B cell (primary cell): ENCODE measurements at regions not wholly inside any gene's neighbourhood (a gene's known extent, or its start where the extent isn't known, plus 50 kb on each side); places are given as distances from the start of the nearest gene placed in this dataset.

ENCODE experiments used
- ATAC-seq: fragments of 200-7000 bp; cut with Tn5 transposase; one replicate; pipeline ENCODE4 v1.10.0; 2021; ENCODE audit warnings: low read depth, mild to moderate bottlenecking, moderate number of reproducible peaks, moderate library complexity
- CTCF ChIA-PET: fragments of 350-600 bp; sonication (Branson Sonifier 250); formaldehyde crosslinking; loops from one replicate; lab custom pipeline; 2021; ENCODE audit warnings: antibody characterized with exemption, inconsistent platforms; lab: Charles Lee
- POLR2A ChIA-PET: fragments of 350-600 bp; sonication (Branson Sonifier 250); formaldehyde crosslinking; loops from one replicate; lab custom pipeline; 2021; ENCODE audit warnings: antibody characterized with exemption; lab: Charles Lee
- DNase-seq: peaks from one replicate; pipeline ENCODE4 v3.0.0; 2013
- H2AFZ ChIP-seq: 2 replicates; pipeline ENCODE4 v1.6.1; 2012; ENCODE audit warnings: mild to moderate bottlenecking, low read depth, low read length; ENCODE audit not compliant: insufficient read depth, poor library complexity, severe bottlenecking
- H3K27ac ChIP-seq, 2 donors: 1 replicate in 1 of 2; 2 replicates in 1 of 2; pipeline ENCODE4 v1.5.1; 2012 to 2013; ENCODE audit warnings: low read length in 2 of 2, mild to moderate bottlenecking in 2 of 2, moderate library complexity in 1 of 2
- H3K27me3 ChIP-seq, 4 experiments: fragments of 200-600 bp in 1 of 4; sonication (generic) in 1 of 4; replicated peaks in 1 of 4; 1 replicate in 2 of 4; 2 replicates in 2 of 4; pipeline versions ENCODE4 v1.6.1 to v1.7.0; 2013 to 2016; ENCODE audit warnings: low read length in 3 of 4, mild to moderate bottlenecking in 2 of 4, mixed read lengths in 1 of 4, moderate library complexity in 1 of 4; ENCODE audit not compliant: insufficient read depth in 4 of 4, control insufficient read depth in 3 of 4; ENCODE audit errors: control extremely low read depth in 1 of 4
- H3K36me3 ChIP-seq, 2 experiments: replicated peaks in 1 of 2; 1 replicate in 1 of 2; 2 replicates in 1 of 2; pipeline versions ENCODE4 v1.6.1 to v1.7.1; 2013; ENCODE audit warnings: low read length in 1 of 2; ENCODE audit not compliant: insufficient read depth in 2 of 2, control insufficient read depth in 1 of 2; ENCODE audit errors: control extremely low read depth in 1 of 2, extremely low read depth in 1 of 2
- H3K4me1 ChIP-seq, 2 donors: fragments of 200-600 bp in 1 of 2; sonication (generic) in 1 of 2; 1 replicate in 1 of 2; 2 replicates in 1 of 2; pipeline versions ENCODE4 v1.5.1 to v1.6.1; 2013 to 2017; ENCODE audit warnings: low read length in 2 of 2; ENCODE audit not compliant: control insufficient read depth in 2 of 2, insufficient read depth in 2 of 2
- H3K4me2 ChIP-seq: replicated peaks from 2 replicates; pipeline ENCODE3; 2012; ENCODE audit warnings: mild to moderate bottlenecking, low read depth, low read length; ENCODE audit not compliant: poor library complexity, severe bottlenecking
- H3K4me3 ChIP-seq, 5 experiments: fragments of 200-600 bp in 1 of 5; sonication (generic) in 1 of 5; 1 replicate in 3 of 5; 2 replicates in 2 of 5; pipeline versions ENCODE4 v1.5.1 to v1.7.0; 2011 to 2016; ENCODE audit warnings: low read length in 4 of 5, mild to moderate bottlenecking in 4 of 5, low read depth in 2 of 5, control low read depth in 1 of 5, moderate library complexity in 1 of 5; ENCODE audit not compliant: insufficient read depth in 1 of 5; ENCODE audit errors: control extremely low read depth in 1 of 5, extremely low read depth in 1 of 5
- H3K79me2 ChIP-seq: fragments of 200-600 bp; sonication (generic); one replicate; pipeline ENCODE4 v1.6.0; 2016; ENCODE audit warnings: low read length; ENCODE audit not compliant: control insufficient read depth, insufficient read depth
- H3K9ac ChIP-seq: fragments of 200-600 bp; sonication (generic); 2 replicates; pipeline ENCODE4 v1.6.1; 2017; ENCODE audit warnings: mild to moderate bottlenecking, low read length, moderate library complexity
- H3K9me3 ChIP-seq, 3 donors: one replicate each; pipeline versions ENCODE4 v1.6.1 to v1.7.1; 2013; ENCODE audit warnings: low read length in 2 of 3; ENCODE audit not compliant: control insufficient read depth in 2 of 3, insufficient read depth in 1 of 3; ENCODE audit errors: control extremely low read depth in 1 of 3
- H4K20me1 ChIP-seq: 2 replicates; pipeline ENCODE4 v1.6.0; 2012; ENCODE audit warnings: mild to moderate bottlenecking, low read length; ENCODE audit not compliant: insufficient read depth, control insufficient read depth, poor library complexity, severe bottlenecking
- H3K27ac Mint-ChIP-seq: one replicate; pipeline ENCODE4 v1.8.0; 2021; ENCODE audit warnings: mixed read lengths
- H3K27me3 Mint-ChIP-seq: one replicate; pipeline ENCODE4 v1.8.0; 2021; ENCODE audit warnings: mixed read lengths
- H3K4me1 Mint-ChIP-seq: one replicate; pipeline ENCODE4 v1.8.0; 2021; ENCODE audit warnings: mixed read lengths
- H3K4me3 Mint-ChIP-seq: one replicate; pipeline ENCODE4 v1.8.0; 2021; ENCODE audit warnings: mixed read lengths
- H3K9me3 Mint-ChIP-seq: one replicate; pipeline ENCODE4 v1.8.0; 2022; ENCODE audit warnings: mixed read lengths; ENCODE audit not compliant: insufficient read depth
- CTCF ChIP-seq: fragments of 200-600 bp; IDR thresholded peaks from one replicate; pipeline ENCODE4 v1.8.0; 2022; ENCODE audit warnings: antibody characterized with exemption, mild to moderate bottlenecking
- EZH2 ChIP-seq: IDR thresholded peaks from 2 replicates; pipeline ENCODE4 v1.6.1; 2012; ENCODE audit warnings: borderline replicate concordance, low read depth, mild to moderate bottlenecking, moderate library complexity, low read length; ENCODE audit not compliant: insufficient read depth, poor library complexity, severe bottlenecking
- WGBS: methylation state at CpG from one replicate; pipeline ENCODE4 v1.1.5; 2013; ENCODE audit warnings: missing lambda C conversion rate; ENCODE audit not compliant: insufficient coverage; 5-methylcytosine and 5-hydroxymethylcytosine counted together
- intact Hi-C: fragments of 100-400 bp; cut with micrococcal nuclease; formaldehyde crosslinking; loops from one replicate; pipeline ENCODE4 v1.10.0; 2022

GRCh38 chr1:222973561-222973960 is 158.7 kb downstream of the DISP1 start:
- Histone ChIP-seq H2AFZ (no peak overlapping the region), H3K9ac (no peak overlapping the region), H4K20me1 (no peaks in the 10 kb centered on the region), H3K4me1 (no peaks in the 10 kb centered on the region), H3K27me3 (no peaks in the 10 kb centered on the region), H3K27ac (no peak overlapping the region), H3K9me3 (no peaks in the 10 kb centered on the region), H3K36me3 (peaks cover 0 to 3% of the 10 kb centered on the region in 2 experiments), H3K4me3 (no peak overlapping the region), H3K4me2 (no peak overlapping the region), H3K79me2 (no peaks in the 10 kb centered on the region)
- ATAC-seq (no peak), DNase-seq (no peak)
- Mint-ChIP-seq H3K9me3 (no peaks in the 10 kb centered on the region), H3K4me1 (peaks cover 2% of the 10 kb centered on the region), H3K27me3 (no peaks in the 10 kb centered on the region), H3K4me3 (no peak overlapping the region), H3K27ac (no peak overlapping the region)
- CTCF ChIA-PET = no interaction called here
- WGBS = 72% methylated on average over 2 of the region's 2 CpGs
- POLR2A ChIA-PET = no interaction called here
- intact Hi-C loops = no loop called here
- TF ChIP-seq CTCF = no peak
- TF ChIP-seq EZH2 = no peak

- H3K27ac Mint-ChIP-seq = peak overlapping the region; percentile 3
- no peak overlapping the region for H3K4me2 ChIP-seq
- no peak overlapping the region for H3K9ac ChIP-seq
- H3K4me3 ChIP-seq = no peak overlapping the region
- H3K4me1 Mint-ChIP-seq = peaks cover 2% of the 10 kb centered on the region
- no peaks in the 10 kb centered on the region for H3K79me2 ChIP-seq
- H3K4me3 Mint-ChIP-seq = no peak overlapping the region
- ChIA-PET POLR2A (no interaction called here), CTCF (no interaction called here)
- no CpG with 5 or more reads among the region's 3 CpGs for WGBS
- no peaks in the 10 kb centered on the region for H3K9me3 ChIP-seq
- H3K36me3 ChIP-seq = peaks cover 0 to 3% of the 10 kb centered on the region in 2 experiments
- no peak overlapping the region for H2AFZ ChIP-seq
- DNase-seq (no peak), ATAC-seq (no peak)
- no peaks in the 10 kb centered on the region for H3K27me3 ChIP-seq
- no peaks in the 10 kb centered on the region for H4K20me1 ChIP-seq
- TF ChIP-seq CTCF = no peak
- no peak for TF ChIP-seq EZH2
- H3K27ac ChIP-seq = no peak overlapping the region
- H3K4me1 ChIP-seq = no peaks in the 10 kb centered on the region
- no peaks in the 10 kb centered on the region for H3K27me3 Mint-ChIP-seq
- no peaks in the 10 kb centered on the region for H3K9me3 Mint-ChIP-seq
- intact Hi-C loops = no loop called here
These were observed 159.7 kb downstream of the DISP1 start for GRCh38 chr1:222974496-222974895.
